NCI-H748 (cell line): ENCODE measurements at regions not wholly inside any gene's neighbourhood (a gene's known extent, or its start where the extent isn't known, plus 50 kb on each side); places are given as distances from the start of the nearest gene placed in this dataset.
"Not testable (repeated sequence)": the region's sequence is repeated elsewhere in the genome, so short reads cannot be mapped to it uniquely, and the experiment has no call there.

ENCODE experiments used
- DNase-seq: peaks from one replicate; lab custom pipeline; 2025; ENCODE audit not compliant: unreplicated experiment; lab: John Stamatoyannopoulos, UW

- no peak for DNase-seq
Measured at GRCh38 chr4:31701256-31701655, 981.1 kb downstream of the PCDH7 start.

GRCh38 chr4:31702326-31702725 lies 982.2 kb downstream of the PCDH7 start:
- no peak for DNase-seq

GRCh38 chr4:31714238-31714637 lies 994.1 kb downstream of the PCDH7 start:
- DNase-seq = no peak

- DNase-seq = no peak
Measured at GRCh38 chr4:31715302-31715701, 995.1 kb downstream of the PCDH7 start.

DNA sequence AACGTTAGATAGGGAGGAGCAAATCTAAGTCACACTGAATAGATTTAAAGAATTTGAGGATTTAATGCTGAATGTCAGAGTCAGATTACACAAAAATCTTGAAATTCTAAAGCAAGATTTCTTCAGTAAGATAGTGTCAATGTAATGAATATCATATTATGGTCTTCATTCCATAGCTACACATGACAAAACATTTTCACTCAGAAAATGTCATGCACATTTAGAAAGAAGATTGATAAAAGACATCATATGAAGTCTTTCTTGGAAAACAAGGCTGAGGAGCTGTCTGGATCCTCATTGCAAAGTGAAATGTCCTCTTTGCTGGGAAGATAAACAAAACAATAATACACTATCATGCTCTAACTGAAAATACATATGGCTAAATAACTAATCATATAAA lies 1006.9 kb downstream of the PCDH7 start:
- no peak for DNase-seq

DNA sequence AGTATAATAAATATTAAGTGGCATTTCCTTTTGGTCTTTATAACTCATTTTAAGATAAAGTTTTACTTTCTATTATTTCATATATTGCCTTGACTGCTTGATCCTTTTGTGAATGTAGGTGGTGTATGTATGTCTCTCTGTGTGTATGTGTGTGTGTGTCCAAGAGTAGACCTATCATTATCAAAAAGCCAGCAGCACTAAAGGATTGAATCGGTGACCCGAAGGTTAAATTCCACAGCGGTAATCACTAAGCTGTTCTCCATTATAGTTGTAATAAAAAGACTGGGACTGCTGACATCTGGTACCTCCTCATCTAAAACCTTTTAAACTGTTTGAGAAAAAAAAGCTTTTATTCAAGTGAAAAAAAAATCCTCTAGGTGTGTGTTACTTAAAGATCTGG lies 1014.8 kb downstream of the PCDH7 start:
- no peak for DNase-seq

DNA sequence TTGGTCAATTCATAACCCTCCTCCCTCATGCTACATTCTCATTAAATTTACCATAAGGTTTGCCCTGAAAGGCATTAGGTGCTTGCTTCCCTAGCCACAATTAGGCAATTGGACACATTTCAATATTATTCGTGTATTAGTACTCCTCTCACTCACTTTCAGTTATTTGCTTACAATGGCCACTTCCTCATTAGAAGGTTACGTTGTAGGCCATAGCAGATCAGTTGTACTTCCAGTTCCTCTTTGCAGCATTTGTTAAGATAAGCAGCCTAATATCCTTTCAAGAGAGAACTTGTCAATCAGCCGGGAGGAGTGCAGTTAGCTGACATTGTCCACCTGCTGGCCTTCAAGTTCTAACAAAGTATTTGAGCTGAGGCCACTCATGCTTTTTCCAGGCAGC lies 1017.2 kb downstream of the PCDH7 start:
- DNase-seq = no peak

DNA sequence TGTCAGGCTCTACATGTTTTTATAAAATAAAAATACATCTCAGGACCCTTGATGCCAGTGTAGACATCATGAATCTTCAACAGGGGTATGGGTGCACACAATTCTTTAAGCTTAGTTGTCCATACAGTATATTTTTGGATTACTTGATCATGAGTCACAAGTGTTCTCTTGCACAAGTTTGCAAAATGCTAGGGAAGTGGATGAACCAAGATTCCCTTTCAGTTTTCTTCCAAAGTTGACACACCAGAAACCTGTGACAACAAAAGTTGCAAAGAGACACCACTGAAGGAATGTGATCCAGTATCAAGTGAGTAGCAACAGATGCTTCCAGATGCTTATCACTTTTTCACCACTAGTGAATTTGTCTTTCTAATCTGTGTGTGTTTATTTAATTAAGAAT lies 1021.2 kb downstream of the PCDH7 start:
- DNase-seq = no peak

DNA sequence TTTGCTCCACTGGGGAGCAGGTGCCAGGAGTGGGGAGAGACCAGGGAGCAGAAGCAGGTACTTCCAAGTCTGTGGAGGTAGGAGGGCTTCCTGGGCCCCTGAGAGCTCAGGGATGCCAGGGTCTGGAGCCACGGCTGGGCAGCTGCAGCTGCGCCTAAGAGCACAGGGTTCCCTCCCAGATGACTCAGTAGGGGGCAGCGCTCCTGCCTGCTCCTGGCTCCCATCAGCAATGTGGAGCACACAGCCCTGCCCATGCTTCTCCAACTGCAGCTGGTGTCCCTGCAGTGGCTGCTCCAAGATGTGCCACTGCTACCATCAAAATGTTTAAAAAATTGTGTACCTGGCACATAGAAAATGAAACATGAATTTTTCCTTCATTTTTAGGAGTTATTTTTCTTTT lies 1028.2 kb downstream of the PCDH7 start:
- DNase-seq = no peak

- DNase-seq = not testable (repeated sequence)
Measured at GRCh38 chr4:31750581-31750980, 1030.4 kb downstream of the PCDH7 start.

- no peak for DNase-seq
Measured at GRCh38 chr4:31755751-31756150, 1035.6 kb downstream of the PCDH7 start.

DNA sequence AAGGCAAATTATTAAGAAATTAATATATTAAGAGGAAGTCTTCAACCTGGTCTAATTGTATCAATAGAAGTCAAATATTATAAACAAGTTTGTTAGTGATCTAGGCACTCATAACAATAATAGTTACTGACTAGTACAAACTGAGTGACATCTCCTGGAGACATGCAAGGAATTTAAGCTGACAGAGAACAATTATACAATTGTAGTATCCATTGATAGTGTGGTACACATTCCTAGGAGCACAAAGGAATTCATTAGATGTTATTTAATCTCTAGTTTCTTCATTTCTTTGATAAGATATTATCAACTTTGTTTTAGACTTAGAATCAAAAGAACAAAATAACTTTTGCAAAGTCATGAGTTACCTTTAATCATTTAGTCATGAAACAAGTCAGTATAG lies 1048.6 kb downstream of the PCDH7 start:
- DNase-seq = no peak

GRCh38 chr4:31783311-31783710 lies 1063.1 kb downstream of the PCDH7 start:
- DNase-seq = no peak

DNA sequence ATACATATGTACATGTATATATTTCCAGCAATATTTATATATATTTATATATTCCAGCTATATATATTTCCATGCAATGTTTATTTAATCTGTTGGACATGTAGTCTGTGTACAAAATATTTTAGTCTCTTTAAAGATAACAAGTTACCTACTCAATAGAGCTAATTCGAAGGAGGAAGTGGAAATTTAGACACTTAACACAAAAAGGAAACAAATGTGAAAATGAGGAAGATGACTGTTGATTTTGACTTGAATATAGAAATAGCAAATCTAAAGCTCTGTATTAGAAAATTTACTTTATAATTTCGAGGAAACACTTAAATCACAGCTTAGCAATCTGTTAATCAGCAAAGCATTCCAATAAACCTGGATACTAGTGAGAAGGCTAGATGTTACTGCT lies 1064.4 kb downstream of the PCDH7 start:
- no peak for DNase-seq

DNA sequence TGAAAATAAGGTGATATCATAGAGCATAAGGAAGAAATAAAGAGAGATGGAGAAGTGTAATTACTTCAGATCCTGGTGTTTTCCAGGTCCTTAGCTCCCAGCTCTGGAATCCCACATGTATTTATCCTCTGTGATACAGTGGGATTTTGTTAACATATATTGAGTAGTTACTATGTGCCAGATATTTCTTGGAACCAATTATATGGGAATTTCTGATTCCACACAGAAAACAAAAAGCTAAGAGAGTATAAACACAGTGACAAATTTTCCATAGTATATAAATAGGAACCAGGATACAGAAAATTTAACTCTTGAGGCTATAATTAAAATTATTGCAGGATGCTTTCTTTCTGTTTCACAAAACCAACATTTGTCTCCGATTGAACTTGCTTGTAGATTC lies 1067.5 kb downstream of the PCDH7 start:
- DNase-seq = no peak

GRCh38 chr4:31788676-31789075 lies 1068.5 kb downstream of the PCDH7 start:
- DNase-seq = no peak

GRCh38 chr4:31791666-31792065 lies 1071.5 kb downstream of the PCDH7 start:
- no peak for DNase-seq

GRCh38 chr4:31793907-31794306 lies 1073.7 kb downstream of the PCDH7 start:
- DNase-seq = no peak

DNA sequence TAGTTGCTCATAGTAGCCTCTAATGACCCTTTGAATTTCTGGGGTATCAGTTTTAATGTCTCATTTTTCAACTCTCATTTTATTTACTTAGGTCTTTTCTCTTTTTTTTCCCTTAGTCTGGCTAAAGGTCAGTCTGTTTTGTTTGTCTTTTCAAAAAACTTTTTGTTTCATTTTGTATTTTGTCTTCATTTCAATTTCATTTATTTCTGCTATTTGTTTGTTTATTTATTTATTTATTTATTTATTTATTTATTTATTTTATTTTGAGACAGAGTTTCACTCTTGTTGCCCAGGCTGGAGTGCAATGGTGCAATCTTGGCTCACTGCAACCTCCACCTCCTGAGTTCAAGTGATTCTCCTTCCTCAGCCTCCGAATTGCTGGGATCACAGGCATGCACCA lies 1076.9 kb downstream of the PCDH7 start:
- not testable (repeated sequence) for DNase-seq

DNA sequence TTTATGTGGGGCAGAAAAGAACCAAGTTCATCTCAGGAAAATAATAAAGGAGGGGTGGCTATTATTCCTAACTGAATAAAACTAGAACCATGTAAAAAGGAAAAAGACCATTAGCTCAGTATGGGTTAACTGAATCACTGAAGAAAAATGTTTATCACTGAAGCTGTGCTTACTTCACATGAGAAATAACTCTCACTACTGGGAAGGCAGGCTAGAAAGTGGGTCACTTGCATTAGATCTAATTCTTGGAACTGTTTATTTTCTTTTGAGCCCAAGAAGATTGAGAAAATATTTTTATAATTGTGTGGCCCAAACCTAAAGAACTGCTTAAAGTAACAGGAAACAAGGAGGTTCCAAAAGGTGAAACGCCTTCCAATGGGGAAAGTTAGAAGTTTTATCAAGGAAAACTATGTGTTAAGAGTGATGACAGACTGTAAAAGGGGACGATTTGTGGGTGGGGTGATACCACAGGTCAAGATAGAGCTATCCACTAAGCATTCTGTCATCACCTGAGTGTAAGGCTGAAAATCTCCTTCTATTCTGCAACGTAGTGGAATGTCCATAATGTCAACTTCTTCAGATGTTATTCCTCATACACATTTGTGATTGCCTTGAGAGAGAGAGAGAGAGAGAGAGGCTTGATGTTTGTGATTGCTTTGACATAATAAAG lies 1083.5 kb downstream of the PCDH7 start:
- no peak for DNase-seq

DNA sequence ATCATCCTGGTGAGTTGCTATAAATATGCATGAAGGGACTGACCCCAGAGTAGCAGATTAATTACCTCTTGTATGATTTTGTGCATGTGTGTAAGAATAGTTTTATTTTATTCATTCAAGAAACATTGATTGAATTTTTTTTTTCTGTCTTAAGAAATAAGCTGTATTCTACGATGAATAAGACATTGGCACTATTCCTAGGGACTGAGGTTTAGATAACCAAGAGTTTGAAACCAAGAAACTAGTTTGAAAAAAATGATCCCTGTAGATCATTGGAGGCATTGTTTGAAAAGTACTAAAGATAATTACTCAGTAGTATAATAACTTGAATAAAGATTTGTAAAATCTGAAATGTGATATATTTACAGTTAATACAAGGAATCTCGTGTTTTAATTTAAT lies 1086.9 kb downstream of the PCDH7 start:
- no peak for DNase-seq

DNA sequence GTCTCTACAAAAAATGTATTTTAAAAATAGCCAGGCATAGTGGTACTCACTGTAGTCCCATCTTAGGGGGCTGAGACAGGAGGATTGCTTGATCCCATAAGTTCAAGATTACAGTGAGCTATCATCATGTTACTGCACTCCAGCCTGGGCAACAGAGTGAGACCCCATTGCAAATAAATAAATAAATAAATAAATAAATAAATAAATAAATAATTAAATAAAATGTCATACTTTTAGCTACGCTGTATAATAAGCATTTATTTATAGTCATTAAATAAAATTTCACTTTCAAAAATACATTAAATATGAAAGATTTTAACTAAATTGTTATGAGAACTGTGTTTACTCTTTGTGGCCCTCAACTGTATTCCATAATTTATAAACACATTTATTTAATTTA lies 1124.2 kb downstream of the PCDH7 start:
- DNase-seq = no peak

DNA sequence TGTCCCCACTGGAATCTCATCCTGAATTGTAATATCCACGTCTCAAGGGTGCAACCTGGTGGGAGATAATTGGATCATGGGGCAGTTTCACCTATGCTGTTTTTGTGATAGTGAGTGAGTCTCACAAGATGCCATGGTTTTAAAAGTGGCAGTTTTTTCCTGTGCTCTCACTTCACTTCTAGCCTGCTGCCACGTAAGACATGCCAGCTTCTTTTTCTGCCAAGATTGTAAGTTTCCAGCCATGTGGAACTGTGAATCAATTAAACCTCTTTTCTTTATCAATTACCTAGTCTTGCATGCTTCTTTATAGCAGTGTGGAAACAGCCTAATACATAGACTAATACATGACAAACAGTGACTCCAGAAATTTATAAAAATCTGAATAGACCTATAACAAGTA lies 1131.8 kb downstream of the PCDH7 start:
- DNase-seq = no peak

GRCh38 chr4:31877429-31877828 lies 1157.3 kb downstream of the PCDH7 start:
- no peak for DNase-seq
